GM19023 (cell line): ENCODE measurements at regions not wholly inside any gene's neighbourhood (a gene's known extent, or its start where the extent isn't known, plus 50 kb on each side); places are given as distances from the start of the nearest gene placed in this dataset.

ENCODE experiments used
- ATAC-seq: cut with Tn5 transposase; IDR thresholded peaks from one replicate; pipeline ENCODE4 v1.9.1; 2021; ENCODE audit warnings: mild to moderate bottlenecking, moderate library complexity; ENCODE audit not compliant: unreplicated experiment

DNA sequence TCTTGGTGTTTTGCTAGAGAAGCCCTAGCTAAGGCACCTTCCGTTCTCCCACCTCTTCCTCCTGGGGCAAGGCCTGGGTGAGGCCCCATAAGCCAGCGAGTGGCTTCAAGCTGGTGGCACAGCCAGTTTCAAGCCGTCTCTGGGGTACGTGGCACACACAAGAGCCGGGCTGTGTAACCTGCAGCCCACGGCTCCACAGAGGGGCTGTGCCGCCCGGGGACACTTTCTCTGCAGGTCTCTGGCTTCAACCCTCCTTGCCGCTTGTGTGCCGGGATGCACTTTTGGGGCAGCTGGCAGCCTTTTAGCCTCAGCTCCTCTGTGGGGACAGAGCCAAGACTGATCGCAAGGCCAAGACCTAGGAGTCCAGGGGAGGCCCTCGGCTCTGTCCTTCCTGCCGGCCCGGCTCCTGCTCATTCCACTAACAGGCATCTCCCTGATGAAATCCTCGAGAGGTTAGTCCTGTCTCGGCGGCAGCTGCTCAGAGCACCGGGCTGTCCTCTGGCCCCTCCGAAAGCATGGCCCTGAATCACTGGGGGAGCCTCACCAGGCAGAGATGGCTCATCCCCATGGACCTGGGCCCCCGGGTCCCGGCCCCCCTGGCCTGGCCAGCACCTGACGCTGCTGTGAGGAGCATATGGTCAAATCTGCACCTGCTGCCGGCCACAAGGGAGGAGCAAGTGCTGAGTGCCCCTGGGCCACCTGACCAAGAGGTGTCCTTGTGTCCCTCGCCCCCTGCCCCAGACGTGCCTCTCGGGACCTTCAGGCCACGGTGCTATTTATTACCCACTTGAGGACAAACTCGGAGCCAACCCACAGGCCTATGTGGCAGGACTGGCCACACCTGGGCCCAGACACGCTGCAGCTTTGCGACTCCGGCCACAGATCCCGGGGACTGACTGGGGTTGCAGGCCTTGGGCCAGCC is 98.5 kb downstream of the METRNL start:
- ATAC-seq: no peak

GRCh38 chr17:83178533-83179304 is 99.3 kb downstream of the METRNL start:
- ATAC-seq: no peak

GRCh38 chr17:83179374-83179773 is 100.0 kb downstream of the METRNL start:
- no peak for ATAC-seq

DNA sequence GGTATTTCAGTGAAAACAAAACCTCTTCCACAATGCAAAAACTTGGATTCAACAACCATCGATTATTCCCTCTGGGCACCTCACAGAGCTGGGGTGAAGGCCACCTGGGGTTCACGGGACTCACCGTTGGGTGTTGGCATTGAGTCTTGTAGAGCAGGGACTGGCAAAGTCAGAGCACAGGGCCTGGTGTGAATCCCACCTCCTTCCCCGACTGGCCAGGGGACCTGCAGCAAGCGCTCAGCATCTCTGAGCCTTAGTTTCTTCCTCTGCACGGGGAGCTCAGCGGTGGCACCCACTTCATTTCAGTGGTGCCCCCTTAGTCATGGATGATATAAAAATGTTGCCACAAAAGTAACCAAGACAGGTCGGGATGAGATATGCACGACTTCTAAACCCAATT is 100.4 kb downstream of the METRNL start:
- ATAC-seq: no peak

- no peak for ATAC-seq
Observed at GRCh38 chr17:83180264-83180995, 101.0 kb downstream of the METRNL start.

GRCh38 chr17:83180996-83181481 is 101.6 kb downstream of the METRNL start:
- no peak for ATAC-seq

DNA sequence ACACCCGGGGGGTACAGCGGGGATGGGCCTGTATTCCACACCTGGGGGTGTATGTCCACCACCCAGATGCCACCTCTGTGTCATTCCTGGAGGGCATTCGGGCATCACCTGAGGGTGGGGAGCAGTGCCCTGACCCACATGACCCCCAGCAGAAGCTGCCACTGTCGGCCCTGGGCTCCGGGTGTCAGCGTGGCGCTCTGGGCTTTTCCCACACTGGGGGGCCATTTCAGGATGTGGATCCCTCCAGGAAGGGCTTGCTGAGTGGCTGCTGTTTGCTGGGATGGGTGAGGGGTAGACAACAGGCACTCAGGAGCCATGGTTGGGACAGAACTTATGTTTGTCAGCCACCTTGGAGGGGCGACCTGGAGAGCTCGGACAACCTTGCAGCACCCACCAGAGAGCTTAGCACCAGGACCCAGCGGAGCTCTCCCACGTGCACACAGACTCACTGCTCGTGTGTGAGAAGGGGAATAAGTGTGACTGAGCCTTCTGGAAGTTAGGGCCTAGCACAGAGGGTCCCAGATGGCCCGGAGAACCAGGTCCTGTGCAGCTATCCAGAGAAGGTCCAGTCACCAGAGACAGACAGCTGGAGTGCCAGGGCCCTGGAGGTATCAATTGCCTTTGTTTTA is 102.7 kb downstream of the METRNL start:
- ATAC-seq: no peak

- no peak for ATAC-seq
Observed at GRCh38 chr17:83182620-83183101, 103.3 kb downstream of the METRNL start.

DNA sequence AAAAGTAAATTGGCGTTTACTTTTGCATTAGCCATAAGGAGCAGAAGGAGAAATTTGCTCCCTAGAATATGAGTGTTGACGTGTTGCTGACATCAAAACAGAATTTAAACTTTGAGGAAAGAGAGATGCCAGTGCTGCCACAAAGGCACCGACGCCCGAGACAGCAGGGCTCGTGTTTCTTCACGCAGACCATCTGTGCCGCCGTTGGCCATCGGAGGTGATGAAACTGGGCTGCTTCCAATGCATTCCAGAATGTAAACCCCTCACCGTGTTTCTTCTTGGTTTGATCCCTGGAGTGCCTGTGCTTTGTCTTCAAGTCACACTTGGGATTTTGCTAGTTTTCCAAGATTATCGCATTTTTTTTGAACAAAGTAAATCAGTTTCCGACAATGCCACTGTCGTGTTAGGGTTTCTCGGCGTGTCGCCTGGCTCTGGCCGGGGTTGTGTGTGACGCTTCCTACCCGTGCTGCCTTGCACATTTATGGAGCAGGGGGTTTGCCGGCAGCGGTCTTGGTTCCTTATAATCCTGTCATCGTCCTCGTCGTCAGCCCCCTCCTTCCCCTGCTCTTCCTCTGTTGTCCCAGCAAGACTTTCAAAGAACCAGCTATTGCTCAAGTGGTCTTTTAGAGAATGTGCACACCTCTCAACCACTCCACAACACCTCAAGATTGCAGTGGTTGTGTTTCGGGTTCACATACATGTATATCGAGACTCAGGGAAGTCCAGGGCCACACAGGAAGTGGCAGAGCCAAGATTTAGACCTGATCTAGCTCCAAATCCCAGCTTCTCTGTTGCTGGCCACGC is 103.9 kb downstream of the METRNL start:
- ATAC-seq: no peak

DNA sequence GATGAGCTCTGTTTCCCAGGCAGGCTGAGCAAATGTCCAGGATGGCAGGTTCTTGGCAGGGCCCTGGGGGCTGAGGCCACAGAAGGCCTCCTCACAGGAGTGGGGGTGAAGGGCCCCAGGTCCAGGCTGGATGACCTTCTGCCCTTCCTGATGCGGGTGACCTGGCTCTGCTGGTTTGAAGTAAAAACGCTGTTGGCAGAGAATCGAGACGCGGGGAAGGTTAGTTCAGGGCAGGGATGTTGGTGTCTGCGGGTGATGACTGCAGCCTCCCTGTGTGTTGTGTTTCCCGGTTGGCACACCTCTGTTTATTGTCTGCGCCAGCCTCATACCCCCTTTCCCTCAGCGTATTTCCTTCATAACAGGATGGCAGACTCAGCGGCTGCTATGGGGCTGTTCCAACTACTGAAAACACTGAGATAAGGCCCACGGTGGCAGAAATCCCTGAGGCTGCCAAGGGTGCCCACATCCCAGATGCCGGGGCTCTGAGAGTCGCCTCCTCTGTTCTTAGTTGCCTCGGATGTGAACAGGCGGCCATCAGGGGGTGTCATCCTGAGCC is 104.6 kb downstream of the METRNL start:
- ATAC-seq: no peak

GRCh38 chr17:83185023-83186002 is 105.9 kb downstream of the METRNL start:
- no peak for ATAC-seq

DNA sequence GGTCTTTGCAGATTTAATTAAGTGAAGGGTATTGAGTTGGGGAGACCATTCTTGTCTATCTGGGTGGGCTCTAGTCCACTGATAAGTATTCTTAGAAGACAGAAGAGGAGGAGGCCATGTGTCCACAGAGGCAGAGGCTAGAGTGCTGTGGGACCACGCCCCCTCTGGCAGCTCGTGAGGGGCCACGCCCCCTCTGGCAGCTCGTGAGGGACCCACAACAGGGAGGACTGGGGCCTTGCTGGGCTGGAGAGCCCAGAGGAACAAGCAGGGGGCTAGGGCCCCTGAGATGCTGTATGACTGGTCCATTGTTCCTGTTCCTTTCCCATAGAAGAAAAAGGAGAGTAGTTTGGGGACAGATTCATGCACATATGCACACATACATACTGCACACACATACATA is 106.8 kb downstream of the METRNL start:
- ATAC-seq: no peak

DNA sequence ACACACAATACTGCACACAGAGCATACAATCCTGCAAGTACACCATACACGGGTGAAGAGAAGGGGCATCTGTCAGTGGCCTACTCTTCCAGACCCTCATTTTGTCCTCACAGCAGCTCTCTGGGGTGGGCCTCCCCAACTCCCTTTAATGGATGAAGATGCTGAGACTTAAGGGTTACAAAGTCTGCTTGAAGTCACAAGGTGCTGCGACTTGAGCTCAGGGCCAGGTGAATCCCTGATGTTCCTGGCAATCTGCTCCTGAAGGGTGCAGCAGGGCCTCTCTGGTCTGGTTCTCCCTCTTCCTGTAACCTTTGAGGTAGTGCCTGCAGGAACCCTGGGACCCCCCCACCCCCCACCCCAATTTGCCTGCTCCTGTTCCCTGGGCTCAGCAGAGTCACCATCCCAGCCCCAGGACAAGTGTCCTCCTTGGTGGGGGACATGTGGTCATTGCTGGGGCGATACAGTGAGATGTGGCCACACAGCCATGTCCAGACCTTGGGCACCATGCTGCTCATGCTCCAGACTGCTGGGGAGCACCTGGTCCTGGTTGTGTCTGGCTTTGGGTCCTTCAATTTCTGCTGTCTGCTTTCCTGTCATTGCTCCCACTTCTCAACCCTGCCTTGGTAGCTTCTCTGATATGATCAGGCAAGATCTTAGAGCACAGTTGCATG is 107.5 kb downstream of the METRNL start:
- no peak for ATAC-seq

- no peak for ATAC-seq
Observed at GRCh38 chr17:83187782-83188311, 108.4 kb downstream of the METRNL start.

DNA sequence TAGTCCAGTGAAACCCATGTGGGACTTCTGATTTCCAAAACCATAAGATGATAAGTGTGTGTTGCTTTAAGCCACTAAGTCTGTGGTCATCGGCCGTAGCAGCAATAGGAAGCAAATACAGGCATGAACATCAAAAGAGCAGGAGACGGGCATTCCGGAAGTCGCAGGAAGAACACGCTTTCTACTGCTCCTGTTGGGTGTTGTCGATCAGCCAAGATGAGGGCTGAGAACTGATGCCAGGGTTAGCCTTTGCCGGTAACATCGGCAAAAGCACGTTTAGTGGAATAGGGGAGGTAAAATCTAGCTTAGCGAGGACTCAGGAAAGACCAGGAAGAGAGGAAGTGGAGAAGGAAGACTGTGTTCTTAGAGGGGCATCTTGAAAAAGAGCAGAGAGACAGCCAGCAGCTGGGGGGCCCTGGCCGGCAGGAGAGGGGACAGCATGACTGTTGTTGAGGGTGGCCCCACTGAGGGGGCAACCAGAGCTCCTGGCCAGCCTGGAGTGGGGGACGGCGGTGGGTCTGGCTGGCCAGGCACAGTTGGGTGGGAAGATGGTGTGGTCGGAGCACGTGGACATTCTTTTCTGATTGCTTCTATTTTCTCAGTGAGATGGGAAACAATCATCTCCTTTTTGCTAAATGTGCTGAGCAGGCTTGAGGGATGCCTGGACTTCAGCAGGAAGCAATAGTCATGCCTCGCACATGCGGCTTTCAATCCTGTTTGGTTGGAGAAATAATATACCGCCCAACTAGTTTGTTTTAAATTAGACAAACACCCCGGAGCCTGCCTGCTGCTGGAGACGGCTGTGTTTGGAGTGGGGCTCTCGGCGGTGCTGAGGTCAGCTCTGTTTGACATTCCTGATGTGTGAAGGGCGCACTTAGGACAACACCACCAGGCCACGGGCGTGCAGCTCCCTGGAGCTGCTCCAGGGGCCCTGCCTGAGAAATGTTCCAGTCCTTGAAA is 109.9 kb downstream of the METRNL start:
- no peak for ATAC-seq

GRCh38 chr17:83190004-83190385 is 110.6 kb downstream of the METRNL start:
- no peak for ATAC-seq
